Adrenal gland (tissue), 9 donors: ENCODE measurements at regions not wholly inside any gene's neighbourhood (a gene's known extent, or its start where the extent isn't known, plus 50 kb on each side); places are given as distances from the start of the nearest gene placed in this dataset.

ENCODE experiments used
- DNase-seq, 7 donors: peaks; one replicate each; pipeline ENCODE4 v3.0.0-alpha.2; 2019 to 2020
- H3K27ac ChIP-seq, 5 donors: fragments of 200-600 bp; sonication (generic) in 4 of 5; 1 replicate in 3 of 5; 2 replicates in 2 of 5; pipeline versions ENCODE4 v1.5.1 to v1.8.0; 2016 to 2020; ENCODE audit warnings: mild to moderate bottlenecking in 1 of 5
- H3K27me3 ChIP-seq: fragments of 200-600 bp; 2 replicates; pipeline ENCODE4 v1.8.0; 2021
- H3K36me3 ChIP-seq, 2 donors: fragments of 200-600 bp; replicated peaks in 1 of 2; 1 replicate in 1 of 2; 2 replicates in 1 of 2; pipeline versions ENCODE4 v1.5.1 to v1.8.0; 2018 to 2022
- H3K4me1 ChIP-seq, 2 donors: fragments of 200-600 bp; replicated peaks in 1 of 2; 1 replicate in 1 of 2; 2 replicates in 1 of 2; pipeline versions ENCODE4 v1.5.1 to v1.8.0; 2018 to 2021
- H3K4me3 ChIP-seq, 4 donors: fragments of 200-600 bp; sonication (generic) in 3 of 4; one replicate each; pipeline ENCODE4 v1.5.1; 2016 to 2018
- H3K9me3 ChIP-seq, 3 donors: fragments of 200-600 bp; sonication (generic) in 1 of 3; replicated peaks in 1 of 3; 1 replicate in 2 of 3; 2 replicates in 1 of 3; pipeline versions ENCODE4 v1.5.1 to v1.8.0; 2016 to 2021
- POLR2A ChIP-seq, 2 donors: fragments of 450-650 bp; IDR thresholded peaks; one replicate each; pipeline ENCODE4 v1.6.1; 2017; ENCODE audit warnings: antibody characterized with exemption in 2 of 2, mild to moderate bottlenecking in 2 of 2, moderate library complexity in 1 of 2
- WGBS, 4 donors: extraction: QIAGEN DNeasy Blood & Tissue Kit in 2 of 4; methylation state at CpG; one replicate each; pipeline versions ENCODE4 v1.1.5 to v1.1.7; 2013 to 2017; 5-methylcytosine and 5-hydroxymethylcytosine counted together
- intact Hi-C, 2 donors: fragments of 100-400 bp; cut with DNase I; formaldehyde crosslinking; loops; one replicate each; pipeline versions ENCODE4 v1.14.1 to v1.15.0; 2022 to 2023
- TF ChIP-seq, protein P1 (sequence below), 6 experiments: fragments of 450-650 bp in 4 of 6; fragments of 200-600 bp in 2 of 6; sonication (generic) in 1 of 6; IDR thresholded peaks; 1 replicate in 5 of 6; 2 replicates in 1 of 6; pipeline versions ENCODE4 v1.5.1 to v1.8.0; 2016 to 2021; ENCODE audit warnings: antibody characterized with exemption in 6 of 6, mild to moderate bottlenecking in 2 of 6, moderate library complexity in 1 of 6
- donor health status: healthy with polysubstance abuse.
- donor health status: Bipolar disorder and iron deficiency.
- donor health status: DM: yes; HTN: yes; CAD: no.
- donor health status: DM: no; HTN: no; CAD: no.
- donor health status: DM: no; HTN: no; CAD: no.

DNA sequence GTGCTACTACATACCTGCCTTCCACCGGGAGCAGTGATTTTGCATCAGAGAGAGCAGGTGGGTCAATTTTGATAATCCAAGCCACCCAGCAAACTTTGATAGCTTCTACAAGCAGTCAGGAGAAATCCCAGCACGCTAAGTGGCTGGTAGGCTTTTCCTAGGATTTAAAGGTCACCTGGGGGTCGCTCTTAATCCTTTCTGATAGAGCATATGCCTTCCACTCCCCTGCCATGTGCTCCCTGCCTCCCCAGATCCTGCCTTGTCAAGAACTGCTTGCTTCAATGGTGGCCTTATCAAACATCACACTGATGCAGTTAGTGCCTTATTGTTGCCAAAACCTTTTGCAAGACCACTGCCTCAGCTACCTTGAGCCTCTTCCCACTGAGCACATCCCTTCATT is 462.3 kb upstream of the MEX3C start:
- 70 to 84% (median 80%) methylated on average over 2 to 3 of the region's 3 CpGs for WGBS, 4 donors
- Histone ChIP-seq H3K27ac (no peak overlapping the region), H3K4me3 (no peak overlapping the region), H3K4me1 (no peaks in the 10 kb centered on the region), H3K9me3 (no peaks in the 10 kb centered on the region), H3K27me3 (no peaks in the 10 kb centered on the region), H3K36me3 (no peaks in the 10 kb centered on the region)
- DNase-seq: no peak
- TF ChIP-seq POLR2A (IDR thresholded peaks at IDR 0.05): no peak
- TF ChIP-seq, protein P1, sequence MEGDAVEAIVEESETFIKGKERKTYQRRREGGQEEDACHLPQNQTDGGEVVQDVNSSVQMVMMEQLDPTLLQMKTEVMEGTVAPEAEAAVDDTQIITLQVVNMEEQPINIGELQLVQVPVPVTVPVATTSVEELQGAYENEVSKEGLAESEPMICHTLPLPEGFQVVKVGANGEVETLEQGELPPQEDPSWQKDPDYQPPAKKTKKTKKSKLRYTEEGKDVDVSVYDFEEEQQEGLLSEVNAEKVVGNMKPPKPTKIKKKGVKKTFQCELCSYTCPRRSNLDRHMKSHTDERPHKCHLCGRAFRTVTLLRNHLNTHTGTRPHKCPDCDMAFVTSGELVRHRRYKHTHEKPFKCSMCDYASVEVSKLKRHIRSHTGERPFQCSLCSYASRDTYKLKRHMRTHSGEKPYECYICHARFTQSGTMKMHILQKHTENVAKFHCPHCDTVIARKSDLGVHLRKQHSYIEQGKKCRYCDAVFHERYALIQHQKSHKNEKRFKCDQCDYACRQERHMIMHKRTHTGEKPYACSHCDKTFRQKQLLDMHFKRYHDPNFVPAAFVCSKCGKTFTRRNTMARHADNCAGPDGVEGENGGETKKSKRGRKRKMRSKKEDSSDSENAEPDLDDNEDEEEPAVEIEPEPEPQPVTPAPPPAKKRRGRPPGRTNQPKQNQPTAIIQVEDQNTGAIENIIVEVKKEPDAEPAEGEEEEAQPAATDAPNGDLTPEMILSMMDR (IDR thresholded peaks at IDR 0.05): no peak
- intact Hi-C loops: loop anchor here in 1 of 2 donors (10.0 kb wide), 1 partner anchor 1245 kb away; no protein-coding TSS in a partner anchor

DNA sequence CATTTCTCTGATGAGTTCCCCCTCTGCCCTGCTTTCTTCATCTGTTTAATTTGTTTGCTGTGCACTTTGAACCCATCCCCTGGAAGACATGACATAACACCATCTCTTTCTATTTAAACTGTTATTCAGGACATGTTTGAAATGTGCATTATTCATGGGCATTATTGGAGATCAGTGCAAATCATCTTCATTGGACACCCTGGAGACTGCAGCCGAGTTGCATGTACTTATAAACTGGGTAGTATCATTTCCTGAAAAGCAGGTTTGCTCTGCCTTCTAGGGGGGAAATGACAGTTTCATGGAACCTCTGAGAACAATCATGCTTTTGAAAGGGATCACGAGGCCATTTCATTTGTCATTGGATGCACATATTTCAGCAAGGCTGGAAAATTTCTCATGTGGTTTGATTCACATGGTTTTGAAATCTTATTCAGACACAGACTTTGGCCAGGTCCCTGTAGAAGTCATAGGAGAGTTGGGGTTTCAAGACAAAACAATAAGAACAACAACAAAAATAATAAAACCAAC is 462.8 kb upstream of the MEX3C start:
- H3K4me3 ChIP-seq: no peak overlapping the region
- intact Hi-C loops: loop anchor here in 1 of 2 donors (10.0 kb wide), 1 partner anchor 1245 kb away; no protein-coding TSS in a partner anchor

DNA sequence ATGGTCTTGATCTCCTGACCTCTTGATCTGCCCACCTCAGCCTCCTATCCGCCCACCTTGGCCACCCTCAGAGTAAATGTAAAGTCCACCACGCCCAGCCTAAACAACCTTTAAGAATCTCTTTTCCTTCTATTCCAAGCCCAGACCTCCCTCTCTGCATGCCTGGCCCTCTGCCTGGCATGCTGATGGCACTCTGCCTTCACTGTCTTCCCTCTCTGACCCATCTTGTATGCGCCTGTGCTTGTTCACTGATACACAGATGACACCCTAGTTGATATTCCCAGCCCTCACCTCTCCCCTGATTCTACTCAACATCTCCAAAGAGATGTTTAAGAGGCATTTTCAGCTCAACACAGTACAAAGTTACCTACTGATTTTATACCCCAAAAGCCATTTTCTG is 466.8 kb upstream of the MEX3C start:
- TF ChIP-seq, protein P1 (IDR thresholded peaks at IDR 0.05): no peak
- TF ChIP-seq POLR2A (IDR thresholded peaks at IDR 0.05): no peak
- no peaks in the 10 kb centered on the region for H3K27me3 ChIP-seq
- 69 to 78% (median 76%) methylated on average over 3 of the region's 3 CpGs for WGBS, 4 donors

More for the DNA sequence above, 462.8 kb upstream of the MEX3C start:
- no peaks in the 10 kb centered on the region for H3K27me3 ChIP-seq
- 51 to 63% (median 57%) methylated on average over 2 of the region's 2 CpGs for WGBS, 4 donors
- no peaks in the 10 kb centered on the region for H3K9me3 ChIP-seq
- H3K4me1 ChIP-seq: no peaks in the 10 kb centered on the region
- no peaks in the 10 kb centered on the region for H3K36me3 ChIP-seq
- H3K27ac ChIP-seq: no peak overlapping the region
- no peak for TF ChIP-seq POLR2A (IDR thresholded peaks at IDR 0.05)
- TF ChIP-seq, protein P1 (IDR thresholded peaks at IDR 0.05): no peak
- DNase-seq: no peak

DNA sequence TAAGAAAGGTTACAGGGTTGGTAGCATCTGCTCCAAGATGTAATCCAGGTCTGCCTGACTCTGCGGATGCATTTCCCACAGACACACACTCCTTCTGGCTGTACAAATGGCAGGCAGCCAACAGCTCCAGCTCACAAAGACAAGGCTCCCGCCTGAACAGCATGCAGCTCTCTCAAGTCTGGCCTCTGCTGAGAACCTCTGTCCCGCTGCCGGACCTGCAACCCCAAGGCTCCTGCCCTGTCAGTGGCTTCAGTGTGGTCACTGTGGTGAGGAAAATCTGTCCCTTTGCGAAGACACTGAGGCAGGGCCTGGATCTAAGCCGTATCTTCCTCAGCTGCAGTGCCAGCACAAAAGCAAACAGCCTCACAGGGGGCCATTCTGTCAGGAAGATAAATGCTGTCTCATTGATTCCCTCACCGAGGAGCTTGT is 469.3 kb upstream of the MEX3C start:
- Histone ChIP-seq H3K27ac (no peak overlapping the region), H3K36me3 (no peaks in the 10 kb centered on the region), H3K9me3 (no peaks in the 10 kb centered on the region), H3K4me3 (no peak overlapping the region), H3K27me3 (no peaks in the 10 kb centered on the region), H3K4me1 (no peaks in the 10 kb centered on the region)
- TF ChIP-seq POLR2A (IDR thresholded peaks at IDR 0.05): no peak
- TF ChIP-seq, protein P1 (IDR thresholded peaks at IDR 0.05): no peak
- intact Hi-C loops: loop anchor here in 1 of 2 donors (10.0 kb wide), 1 partner anchor 1238 kb away; no protein-coding TSS in a partner anchor
- peak in 6 of 7 donors; percentile 25 to 80 (median 46) for DNase-seq
- WGBS, 4 donors: 19 to 26% (median 22%) methylated on average over 2 to 7 of the region's 7 CpGs

More for the DNA sequence above, 466.8 kb upstream of the MEX3C start:
- Histone ChIP-seq H3K36me3 (no peaks in the 10 kb centered on the region), H3K27ac (no peak overlapping the region), H3K4me3 (no peak overlapping the region), H3K9me3 (no peaks in the 10 kb centered on the region), H3K4me1 (no peaks in the 10 kb centered on the region)
- no peak for DNase-seq
- intact Hi-C loops: loop anchor here in 1 of 2 donors (10.0 kb wide), 1 partner anchor 1241 kb away; no protein-coding TSS in a partner anchor
